Neural progenitor cell (in vitro differentiated cells): ENCODE measurements at regions not wholly inside any gene's neighbourhood (a gene's known extent, or its start where the extent isn't known, plus 50 kb on each side); places are given as distances from the start of the nearest gene placed in this dataset.

Experiments
- DNase-seq: peaks from one replicate; pipeline ENCODE4 v3.0.0-alpha.2; 2016; ENCODE audit warnings: low spot score
- H2AFZ ChIP-seq: fragments of 200-600 bp; sonication (generic); replicated peaks from 2 replicates; pipeline ENCODE4 v1.6.1; 2016; ENCODE audit warnings: antibody characterized with exemption
- H3F3A ChIP-seq: fragments of 200-600 bp; sonication (generic); 2 replicates; pipeline ENCODE4 v1.6.1; 2016; ENCODE audit warnings: antibody characterized with exemption, low read depth
- H3K27ac ChIP-seq: fragments of 200-600 bp; sonication (generic); 2 replicates; pipeline ENCODE4 v1.5.1; 2016; ENCODE audit warnings: mild to moderate bottlenecking
- H3K27me3 ChIP-seq: fragments of 200-600 bp; sonication (generic); 2 replicates; pipeline ENCODE4 v1.6.1; 2016; ENCODE audit warnings: mild to moderate bottlenecking, moderate library complexity
- H3K36me3 ChIP-seq: fragments of 200-600 bp; sonication (generic); 2 replicates; pipeline ENCODE4 v1.5.1; 2016
- H3K4me1 ChIP-seq: fragments of 200-600 bp; sonication (generic); 2 replicates; pipeline ENCODE4 v1.6.1; 2016; ENCODE audit warnings: mixed run types
- H3K4me2 ChIP-seq: fragments of 200-600 bp; sonication (generic); 2 replicates; pipeline ENCODE4 v1.6.1; 2016
- H3K4me3 ChIP-seq: fragments of 200-600 bp; sonication (generic); 2 replicates; pipeline ENCODE4 v1.5.1; 2016
- H3K79me2 ChIP-seq: fragments of 200-600 bp; sonication (generic); 2 replicates; pipeline ENCODE4 v1.6.1; 2016; ENCODE audit warnings: low read depth
- H3K9ac ChIP-seq: fragments of 200-600 bp; sonication (generic); 2 replicates; pipeline ENCODE4 v1.6.1; 2016
- H3K9me3 ChIP-seq: fragments of 200-600 bp; sonication (generic); 2 replicates; pipeline ENCODE4 v1.5.1; 2016; ENCODE audit warnings: low read depth
- H4K20me1 ChIP-seq: fragments of 200-600 bp; sonication (generic); 2 replicates; pipeline ENCODE4 v1.6.1; 2016; ENCODE audit warnings: low read depth
- H3K27ac Mint-ChIP-seq: 3 replicates; pipeline ENCODE4 v1.8.0; 2021; ENCODE audit warnings: mixed read lengths
- H3K27me3 Mint-ChIP-seq: 2 replicates; pipeline ENCODE4 v1.8.0; 2022; ENCODE audit warnings: low read depth, mild to moderate bottlenecking, inconsistent platforms, moderate library complexity, mixed read lengths; ENCODE audit not compliant: insufficient read depth
- H3K36me3 Mint-ChIP-seq: 3 replicates; pipeline ENCODE4 v1.8.0; 2021; ENCODE audit warnings: mixed read lengths
- H3K4me1 Mint-ChIP-seq: 3 replicates; pipeline ENCODE4 v1.8.0; 2021; ENCODE audit warnings: mixed read lengths
- H3K4me3 Mint-ChIP-seq: 3 replicates; pipeline ENCODE4 v1.8.0; 2021; ENCODE audit warnings: mild to moderate bottlenecking, moderate library complexity, mixed read lengths
- H3K9me3 Mint-ChIP-seq: 3 replicates; pipeline ENCODE4 v1.8.0; 2020; ENCODE audit warnings: mixed read lengths
- EZH2 ChIP-seq: fragments of 200-600 bp; sonication (generic); IDR thresholded peaks from 2 replicates; pipeline ENCODE4 v1.6.1; 2017; ENCODE audit warnings: antibody characterized with exemption, mild to moderate bottlenecking, moderate library complexity
- EZH2phosphoT487 ChIP-seq: fragments of 200-600 bp; sonication (generic); IDR thresholded peaks from 2 replicates; pipeline ENCODE4 v1.6.1; 2017; ENCODE audit warnings: antibody characterized with exemption
- TF ChIP-seq, protein P1 (sequence below): fragments of 200-600 bp; sonication (generic); IDR thresholded peaks from 2 replicates; pipeline ENCODE4 v1.5.1; 2017; ENCODE audit warnings: antibody characterized with exemption, mild to moderate bottlenecking

DNA sequence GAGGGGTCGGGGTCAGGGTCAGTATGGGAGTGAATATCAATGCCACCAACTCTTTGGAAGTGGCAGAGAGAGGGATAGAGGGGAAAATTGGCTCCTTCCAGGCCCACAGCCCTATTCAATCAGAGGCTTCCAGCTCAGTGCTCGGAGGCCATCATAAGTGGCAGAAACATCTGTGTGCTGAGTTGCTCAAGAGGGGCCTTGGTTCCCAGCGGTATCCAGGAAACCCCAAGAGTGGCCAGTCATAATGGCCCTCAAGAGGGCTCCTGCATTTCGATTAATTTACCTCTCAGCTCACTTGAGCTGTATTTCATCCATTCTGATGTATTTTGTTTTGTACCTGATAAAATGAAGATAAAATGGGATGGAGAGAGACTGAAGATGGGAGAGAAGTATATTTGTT lies 154.3 kb upstream of the EOLA2 start:
- Histone ChIP-seq H3K36me3 (no peaks in the 10 kb centered on the region), H3K4me1 (no peaks in the 10 kb centered on the region), H3K9me3 (no peaks in the 10 kb centered on the region), H3K27ac (no peak overlapping the region), H3K4me2 (no peak overlapping the region), H3K79me2 (no peaks in the 10 kb centered on the region), H3K9ac (no peak overlapping the region), H3K27me3 (no peaks in the 10 kb centered on the region), H2AFZ (no peak overlapping the region), H3K4me3 (no peak overlapping the region), H3F3A (no peaks in the 10 kb centered on the region), H4K20me1 (no peaks in the 10 kb centered on the region)
- no peak overlapping the region for H3K4me3 Mint-ChIP-seq
- H3K9me3 Mint-ChIP-seq = peaks cover 2% of the 10 kb centered on the region
- TF ChIP-seq EZH2phosphoT487 = no peak
- TF ChIP-seq, protein P1, sequence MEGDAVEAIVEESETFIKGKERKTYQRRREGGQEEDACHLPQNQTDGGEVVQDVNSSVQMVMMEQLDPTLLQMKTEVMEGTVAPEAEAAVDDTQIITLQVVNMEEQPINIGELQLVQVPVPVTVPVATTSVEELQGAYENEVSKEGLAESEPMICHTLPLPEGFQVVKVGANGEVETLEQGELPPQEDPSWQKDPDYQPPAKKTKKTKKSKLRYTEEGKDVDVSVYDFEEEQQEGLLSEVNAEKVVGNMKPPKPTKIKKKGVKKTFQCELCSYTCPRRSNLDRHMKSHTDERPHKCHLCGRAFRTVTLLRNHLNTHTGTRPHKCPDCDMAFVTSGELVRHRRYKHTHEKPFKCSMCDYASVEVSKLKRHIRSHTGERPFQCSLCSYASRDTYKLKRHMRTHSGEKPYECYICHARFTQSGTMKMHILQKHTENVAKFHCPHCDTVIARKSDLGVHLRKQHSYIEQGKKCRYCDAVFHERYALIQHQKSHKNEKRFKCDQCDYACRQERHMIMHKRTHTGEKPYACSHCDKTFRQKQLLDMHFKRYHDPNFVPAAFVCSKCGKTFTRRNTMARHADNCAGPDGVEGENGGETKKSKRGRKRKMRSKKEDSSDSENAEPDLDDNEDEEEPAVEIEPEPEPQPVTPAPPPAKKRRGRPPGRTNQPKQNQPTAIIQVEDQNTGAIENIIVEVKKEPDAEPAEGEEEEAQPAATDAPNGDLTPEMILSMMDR = no peak
- no peak for TF ChIP-seq EZH2
- H3K36me3 Mint-ChIP-seq = no peaks in the 10 kb centered on the region
- H3K27me3 Mint-ChIP-seq = peaks cover 2% of the 10 kb centered on the region
- no peak for DNase-seq
- no peak overlapping the region for H3K27ac Mint-ChIP-seq
- peaks cover 3% of the 10 kb centered on the region for H3K4me1 Mint-ChIP-seq

- H3K27ac ChIP-seq = no peak overlapping the region
These were observed 156.1 kb upstream of the EOLA2 start for GRCh38 chrX:150094375-150094774.

GRCh38 chrX:150094996-150095395 lies 156.7 kb upstream of the EOLA2 start:
- TF ChIP-seq, protein P1 = no peak
- TF ChIP-seq EZH2 (no peak), EZH2phosphoT487 (no peak)
- Histone ChIP-seq H3F3A (no peaks in the 10 kb centered on the region), H3K36me3 (no peaks in the 10 kb centered on the region), H3K27me3 (no peaks in the 10 kb centered on the region), H3K27ac (no peak overlapping the region), H3K79me2 (no peaks in the 10 kb centered on the region), H3K4me1 (no peaks in the 10 kb centered on the region), H3K4me3 (no peak overlapping the region), H2AFZ (no peak overlapping the region), H3K9ac (no peak overlapping the region), H3K9me3 (no peaks in the 10 kb centered on the region), H3K4me2 (no peak overlapping the region), H4K20me1 (no peaks in the 10 kb centered on the region)
- no peaks in the 10 kb centered on the region for H3K36me3 Mint-ChIP-seq
- H3K9me3 Mint-ChIP-seq = peaks cover 5% of the 10 kb centered on the region
- peaks cover 4% of the 10 kb centered on the region for H3K27me3 Mint-ChIP-seq
- peaks cover 1% of the 10 kb centered on the region for H3K4me1 Mint-ChIP-seq
- H3K27ac Mint-ChIP-seq = no peak overlapping the region
- H3K4me3 Mint-ChIP-seq = no peak overlapping the region
- no peak for DNase-seq

More at GRCh38 chrX:150094375-150094774, 156.1 kb upstream of the EOLA2 start:
- Mint-ChIP-seq H3K36me3 (no peaks in the 10 kb centered on the region), H3K27ac (no peak overlapping the region), H3K4me3 (no peak overlapping the region), H3K4me1 (peaks cover 3% of the 10 kb centered on the region), H3K9me3 (peaks cover 5% of the 10 kb centered on the region), H3K27me3 (peaks cover 2% of the 10 kb centered on the region)
- Histone ChIP-seq H3K4me2 (no peak overlapping the region), H3K4me3 (no peak overlapping the region), H3K36me3 (no peaks in the 10 kb centered on the region), H3K4me1 (no peaks in the 10 kb centered on the region), H3F3A (no peaks in the 10 kb centered on the region), H3K79me2 (no peaks in the 10 kb centered on the region), H3K9ac (no peak overlapping the region), H3K9me3 (no peaks in the 10 kb centered on the region), H3K27me3 (no peaks in the 10 kb centered on the region), H4K20me1 (no peaks in the 10 kb centered on the region), H2AFZ (no peak overlapping the region)
- no peak for DNase-seq
- TF ChIP-seq EZH2 (no peak), EZH2phosphoT487 (no peak)

GRCh38 chrX:150099316-150099715 lies 161.0 kb upstream of the EOLA2 start:
- H3K9me3 ChIP-seq = no peaks in the 10 kb centered on the region
- no peaks in the 10 kb centered on the region for H3K36me3 Mint-ChIP-seq
- H4K20me1 ChIP-seq = no peaks in the 10 kb centered on the region
- no peak for DNase-seq
- no peak overlapping the region for H3K4me3 Mint-ChIP-seq
- no peaks in the 10 kb centered on the region for H3K36me3 ChIP-seq
- H3K4me1 ChIP-seq = no peaks in the 10 kb centered on the region
- no peak overlapping the region for H3K4me3 ChIP-seq
- H3K27ac Mint-ChIP-seq = no peak overlapping the region
- H3K79me2 ChIP-seq = no peaks in the 10 kb centered on the region
- TF ChIP-seq, protein P1 = no peak
- no peak for TF ChIP-seq EZH2phosphoT487
- TF ChIP-seq EZH2 = no peak
- peaks cover 7% of the 10 kb centered on the region for H3K27me3 Mint-ChIP-seq
- H3K4me2 ChIP-seq = no peak overlapping the region
- no peak overlapping the region for H3K27ac ChIP-seq
- H3K27me3 ChIP-seq = no peaks in the 10 kb centered on the region
- no peak overlapping the region for H2AFZ ChIP-seq
- H3K4me1 Mint-ChIP-seq = no peaks in the 10 kb centered on the region
- H3K9ac ChIP-seq = no peak overlapping the region
- H3F3A ChIP-seq = no peaks in the 10 kb centered on the region
- peaks cover 15% of the 10 kb centered on the region for H3K9me3 Mint-ChIP-seq
